Mesendoderm (in vitro differentiated cells): ENCODE measurements at regions not wholly inside any gene's neighbourhood (a gene's known extent, or its start where the extent isn't known, plus 50 kb on each side); places are given as distances from the start of the nearest gene placed in this dataset.

ENCODE experiments used
- DNase-seq: peaks from one replicate; pipeline ENCODE4 v3.0.0; 2013
- H2AK5ac ChIP-seq: 2 replicates; pipeline ENCODE4 v1.6.1; 2013; ENCODE audit warnings: low read length, inconsistent platforms
- H2BK120ac ChIP-seq: 2 replicates; pipeline ENCODE4 v1.6.1; 2013; ENCODE audit warnings: low read depth, mild to moderate bottlenecking, low read length, moderate library complexity, mixed read lengths
- H2BK15ac ChIP-seq: replicated peaks from 2 replicates; pipeline ENCODE4 v1.6.1; 2013; ENCODE audit warnings: low read depth, mild to moderate bottlenecking, moderate library complexity
- H2BK5ac ChIP-seq: 2 replicates; pipeline ENCODE4 v1.6.1; 2013; ENCODE audit warnings: low read length, inconsistent platforms
- H3K18ac ChIP-seq: 2 replicates; pipeline ENCODE4 v1.6.1; 2013; ENCODE audit warnings: mild to moderate bottlenecking, low read length, mixed read lengths
- H3K23ac ChIP-seq: one replicate; pipeline ENCODE4 v1.6.1; 2013; ENCODE audit warnings: low read length
- H3K27ac ChIP-seq: 2 replicates; pipeline ENCODE4 v1.5.1; 2013; ENCODE audit warnings: low read depth, mild to moderate bottlenecking, inconsistent platforms, low read length, moderate library complexity
- H3K27me3 ChIP-seq: 2 replicates; pipeline ENCODE4 v1.6.1; 2013; ENCODE audit warnings: low read length, control low read depth, mild to moderate bottlenecking, inconsistent platforms; ENCODE audit not compliant: insufficient read depth, poor library complexity
- H3K36me3 ChIP-seq: 2 replicates; pipeline ENCODE4 v1.6.1; 2013; ENCODE audit warnings: low read length, inconsistent platforms; ENCODE audit not compliant: control insufficient read depth, insufficient read depth
- H3K4ac ChIP-seq: one replicate; pipeline ENCODE4 v1.6.1; 2013; ENCODE audit warnings: low read depth, mild to moderate bottlenecking, low read length, moderate library complexity
- H3K4me1 ChIP-seq: 2 replicates; pipeline ENCODE4 v1.6.1; 2013; ENCODE audit warnings: low read depth, low read length, inconsistent platforms; ENCODE audit not compliant: control insufficient read depth
- H3K4me2 ChIP-seq: 2 replicates; pipeline ENCODE4 v1.6.1; 2013; ENCODE audit warnings: low read length
- H3K4me3 ChIP-seq: 2 replicates; pipeline ENCODE4 v1.5.1; 2013; ENCODE audit warnings: mild to moderate bottlenecking, low read length
- H3K56ac ChIP-seq: one replicate; pipeline ENCODE4 v1.6.1; 2013; ENCODE audit warnings: low read length
- H3K79me1 ChIP-seq: 2 replicates; pipeline ENCODE4 v1.6.1; 2013; ENCODE audit warnings: low read length, inconsistent platforms
- H3K79me2 ChIP-seq: 2 replicates; pipeline ENCODE4 v1.6.1; 2013; ENCODE audit warnings: mild to moderate bottlenecking, low read length; ENCODE audit not compliant: control insufficient read depth, insufficient read depth
- H3K9ac ChIP-seq: 2 replicates; pipeline ENCODE4 v1.6.1; 2013; ENCODE audit warnings: low read length, inconsistent platforms
- H4K5ac ChIP-seq: one replicate; pipeline ENCODE4 v1.6.1; 2013; ENCODE audit warnings: low read length
- H4K8ac ChIP-seq: one replicate; pipeline ENCODE4 v1.6.1; 2013; ENCODE audit warnings: low read depth, mild to moderate bottlenecking, control low read depth, low read length, moderate library complexity
- WGBS: extraction: QIAGEN DNeasy Blood & Tissue Kit; methylation state at CpG from one replicate; pipeline ENCODE4 v1.1.7; 2013; ENCODE audit warnings: low lambda C conversion rate, missing lambda C conversion rate; ENCODE audit not compliant: insufficient coverage; ENCODE audit errors: extremely low coverage; 5-methylcytosine and 5-hydroxymethylcytosine counted together

DNA sequence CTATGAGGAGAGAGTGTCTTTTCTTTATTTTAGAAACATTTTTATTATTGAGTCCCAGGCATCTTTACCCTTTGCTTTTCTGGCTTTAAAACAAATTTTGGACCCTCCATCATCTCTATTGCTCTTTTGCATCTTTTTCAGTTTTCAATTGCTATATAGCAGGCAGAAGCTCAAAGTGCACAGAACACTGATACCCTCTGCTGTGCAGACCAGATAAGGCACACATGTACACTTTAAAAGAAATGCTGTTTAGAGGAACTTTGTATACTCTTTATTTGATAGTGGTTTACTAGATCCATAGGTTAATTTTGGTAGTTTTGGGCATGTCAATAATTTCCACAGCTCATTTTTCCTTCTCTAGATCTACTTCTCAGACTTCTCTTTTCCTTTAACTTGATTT is 324.2 kb downstream of the SH2D4B start:
- H2BK120ac ChIP-seq, result no peak overlapping the region

DNA sequence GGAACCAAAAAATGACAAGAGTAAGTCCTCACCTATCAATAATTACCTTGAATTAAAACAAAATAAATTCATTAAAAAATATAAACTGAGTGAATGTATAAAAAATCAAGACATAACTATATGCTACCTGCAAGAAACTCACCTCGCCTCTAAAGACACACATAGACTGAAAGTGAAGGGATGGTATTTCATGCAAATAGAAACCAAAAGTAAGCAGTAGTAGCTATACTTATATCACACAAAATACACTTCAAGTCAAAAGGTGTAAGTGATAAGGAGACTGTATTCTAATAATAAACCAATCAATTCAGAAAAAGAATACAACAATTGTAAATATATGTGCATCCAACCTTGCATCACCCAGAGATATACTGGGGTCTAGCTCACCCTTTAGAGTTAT is 332.6 kb downstream of the SH2D4B start:
- Histone ChIP-seq H3K36me3 (no peaks in the 10 kb centered on the region), H4K5ac (no peak overlapping the region), H2BK5ac (no peak overlapping the region), H2BK15ac (no peak overlapping the region), H3K56ac (no peak overlapping the region), H4K8ac (no peak overlapping the region), H3K4me1 (no peaks in the 10 kb centered on the region), H3K27ac (no peak overlapping the region), H3K4me3 (no peak overlapping the region), H3K9ac (no peak overlapping the region), H3K18ac (no peak overlapping the region), H3K23ac (no peak overlapping the region), H3K79me2 (no peaks in the 10 kb centered on the region), H3K4me2 (no peak overlapping the region), H3K79me1 (no peaks in the 10 kb centered on the region), H3K4ac (no peak overlapping the region), H2BK120ac (no peak overlapping the region), H2AK5ac (no peak overlapping the region), H3K27me3 (no peaks in the 10 kb centered on the region)
- DNase-seq, result no peak
- WGBS, result no CpG with 5 or more reads among the region's 1 CpG

More for the DNA sequence above, 324.2 kb downstream of the SH2D4B start:
- Histone ChIP-seq H3K18ac (no peak overlapping the region), H3K4me3 (no peak overlapping the region), H3K4me2 (no peak overlapping the region), H3K56ac (no peak overlapping the region), H3K79me2 (no peaks in the 10 kb centered on the region), H3K4ac (no peak overlapping the region), H3K4me1 (no peaks in the 10 kb centered on the region), H3K23ac (no peak overlapping the region), H4K5ac (no peak overlapping the region), H2AK5ac (no peak overlapping the region), H2BK15ac (no peak overlapping the region), H3K79me1 (no peaks in the 10 kb centered on the region), H3K9ac (no peak overlapping the region), H3K36me3 (no peaks in the 10 kb centered on the region), H4K8ac (no peak overlapping the region), H3K27ac (no peak overlapping the region), H2BK5ac (no peak overlapping the region), H3K27me3 (no peaks in the 10 kb centered on the region)
- no peak for DNase-seq

DNA sequence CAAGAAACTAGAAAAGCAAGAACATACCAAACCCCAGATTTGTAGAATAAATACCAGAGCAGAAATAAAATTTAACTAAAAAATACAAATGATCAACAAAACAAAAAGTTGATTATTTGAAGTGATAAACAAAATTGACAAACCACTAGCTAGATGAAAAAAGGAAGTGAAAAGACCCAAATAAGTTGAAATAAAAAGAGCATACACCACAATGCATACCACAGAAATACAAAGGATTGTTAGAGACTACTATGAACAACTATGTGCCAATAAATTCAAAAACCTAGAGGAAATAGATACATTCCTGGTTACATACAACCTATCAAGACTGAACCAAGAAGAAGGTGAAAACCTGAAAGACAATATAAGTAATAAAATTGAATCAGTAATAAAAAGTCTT is 333.4 kb downstream of the SH2D4B start:
- no peaks in the 10 kb centered on the region for H3K79me1 ChIP-seq
- H3K4me2 ChIP-seq, result no peak overlapping the region
- no peak overlapping the region for H2BK120ac ChIP-seq
- H3K23ac ChIP-seq, result no peak overlapping the region
- no peaks in the 10 kb centered on the region for H3K27me3 ChIP-seq
- H4K5ac ChIP-seq, result no peak overlapping the region
- H4K8ac ChIP-seq, result no peak overlapping the region
- no peak overlapping the region for H3K56ac ChIP-seq
- no peak overlapping the region for H2BK15ac ChIP-seq
- no peak overlapping the region for H3K4ac ChIP-seq
- no peak overlapping the region for H2BK5ac ChIP-seq
- H3K27ac ChIP-seq, result no peak overlapping the region
- H3K4me1 ChIP-seq, result no peaks in the 10 kb centered on the region
- no peak for DNase-seq
- H3K36me3 ChIP-seq, result no peaks in the 10 kb centered on the region
- no peak overlapping the region for H3K4me3 ChIP-seq
- H2AK5ac ChIP-seq, result no peak overlapping the region
- no peak overlapping the region for H3K18ac ChIP-seq
- no peaks in the 10 kb centered on the region for H3K79me2 ChIP-seq
- no peak overlapping the region for H3K9ac ChIP-seq

DNA sequence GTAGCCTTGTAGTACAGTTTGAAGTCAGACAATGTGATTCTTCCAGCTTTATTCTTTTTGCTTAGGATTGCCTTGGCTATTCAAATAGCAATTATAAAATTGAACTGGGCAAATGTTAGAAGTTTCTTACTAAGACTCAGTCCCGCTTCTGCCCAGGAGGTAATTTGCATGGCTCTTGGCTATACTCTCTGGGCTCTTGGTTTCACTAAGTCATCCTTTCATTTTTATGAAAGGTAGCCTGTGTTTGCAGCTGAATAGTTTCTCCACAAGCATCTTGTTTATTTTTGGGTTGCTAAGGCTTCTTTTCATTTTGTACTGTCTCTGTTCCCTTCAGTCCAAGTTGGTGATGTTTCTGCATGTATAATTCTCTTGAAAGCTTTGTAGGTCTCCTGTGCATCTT is 340.6 kb downstream of the SH2D4B start:
- Histone ChIP-seq H2BK5ac (no peak overlapping the region), H3K4me2 (no peak overlapping the region), H3K56ac (no peak overlapping the region), H2BK15ac (no peak overlapping the region), H3K27ac (no peak overlapping the region), H3K27me3 (no peaks in the 10 kb centered on the region), H3K36me3 (no peaks in the 10 kb centered on the region), H4K5ac (no peak overlapping the region), H3K4me3 (no peak overlapping the region), H3K4me1 (no peaks in the 10 kb centered on the region), H3K9ac (no peak overlapping the region), H2BK120ac (no peak overlapping the region), H3K79me2 (no peaks in the 10 kb centered on the region), H3K18ac (no peak overlapping the region), H4K8ac (no peak overlapping the region), H2AK5ac (no peak overlapping the region), H3K4ac (no peak overlapping the region), H3K23ac (no peak overlapping the region), H3K79me1 (no peaks in the 10 kb centered on the region)
- WGBS, result no CpG with 5 or more reads among the region's 1 CpG
- DNase-seq, result no peak

DNA sequence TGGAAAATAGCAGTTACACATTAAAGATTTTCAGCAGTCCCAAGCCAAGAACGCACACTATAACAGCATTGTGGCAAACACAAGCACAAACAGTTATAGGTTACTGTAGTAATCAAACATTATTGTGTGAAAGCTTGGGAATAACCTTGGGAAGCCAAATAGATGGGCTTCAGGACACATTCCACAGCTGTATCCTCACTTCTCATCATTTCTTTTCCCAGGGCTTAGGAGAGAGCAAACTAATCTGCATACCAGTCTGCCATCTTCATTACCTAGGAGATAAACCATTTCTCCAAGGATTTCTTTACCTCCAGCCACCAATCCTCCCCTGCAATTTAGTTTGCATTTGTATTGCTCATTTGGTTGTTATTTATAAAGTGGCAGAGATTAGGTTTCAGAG is 352.4 kb downstream of the SH2D4B start:
- no peak overlapping the region for H3K4ac ChIP-seq
- no peak overlapping the region for H3K4me2 ChIP-seq
- no CpG with 5 or more reads among the region's 1 CpG for WGBS
- H3K36me3 ChIP-seq, result no peaks in the 10 kb centered on the region
- peaks cover 3% of the 10 kb centered on the region for H3K4me1 ChIP-seq
- no peaks in the 10 kb centered on the region for H3K27me3 ChIP-seq
- no peak overlapping the region for H3K56ac ChIP-seq
- H3K18ac ChIP-seq, result no peak overlapping the region
- H3K9ac ChIP-seq, result no peak overlapping the region
- no peaks in the 10 kb centered on the region for H3K79me2 ChIP-seq
- H2BK120ac ChIP-seq, result no peak overlapping the region
- H4K8ac ChIP-seq, result no peak overlapping the region
- H2BK5ac ChIP-seq, result no peak overlapping the region
- H3K4me3 ChIP-seq, result no peak overlapping the region
- DNase-seq, result no peak
- no peak overlapping the region for H2BK15ac ChIP-seq
- H3K27ac ChIP-seq, result no peak overlapping the region
- H3K79me1 ChIP-seq, result no peaks in the 10 kb centered on the region
- H3K23ac ChIP-seq, result no peak overlapping the region
- H4K5ac ChIP-seq, result no peak overlapping the region
- H2AK5ac ChIP-seq, result no peak overlapping the region

DNA sequence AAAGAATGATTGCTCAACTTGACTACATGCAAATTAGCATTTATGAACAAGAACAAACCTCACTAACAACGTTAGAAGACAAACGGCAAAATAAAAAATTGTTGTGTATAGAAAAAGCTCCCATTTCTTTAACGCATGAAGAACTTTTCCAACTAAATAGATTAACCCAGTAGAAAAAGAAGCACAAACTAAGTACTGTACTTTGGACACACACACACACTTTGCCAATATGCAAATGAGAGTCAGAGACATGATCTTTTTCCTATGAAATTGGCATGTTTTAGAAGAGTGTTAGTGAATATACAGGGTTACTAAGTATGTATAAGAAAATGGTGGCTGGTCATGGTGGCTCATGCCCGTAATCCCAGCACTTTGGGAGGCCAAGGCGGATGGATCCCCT is 355.6 kb downstream of the SH2D4B start:
- no peak for DNase-seq
- Histone ChIP-seq H3K23ac (no peak overlapping the region), H3K79me2 (no peaks in the 10 kb centered on the region), H3K4ac (no peak overlapping the region), H3K4me1 (peaks cover 5% of the 10 kb centered on the region), H2AK5ac (no peak overlapping the region), H2BK120ac (no peak overlapping the region), H2BK15ac (no peak overlapping the region), H4K5ac (no peak overlapping the region), H4K8ac (no peak overlapping the region), H3K4me3 (no peak overlapping the region), H3K9ac (no peak overlapping the region), H2BK5ac (no peak overlapping the region), H3K18ac (no peak overlapping the region), H3K27me3 (no peaks in the 10 kb centered on the region), H3K79me1 (no peaks in the 10 kb centered on the region), H3K27ac (no peak overlapping the region), H3K36me3 (no peaks in the 10 kb centered on the region), H3K4me2 (no peak overlapping the region), H3K56ac (no peak overlapping the region)
- WGBS, result no CpG with 5 or more reads among the region's 5 CpGs
